H9 (cell line): ENCODE measurements at regions not wholly inside any gene's neighbourhood (a gene's known extent, or its start where the extent isn't known, plus 50 kb on each side); places are given as distances from the start of the nearest gene placed in this dataset.

Source experiments
- DNase-seq: peaks from one replicate; pipeline ENCODE4 v3.0.0-alpha.2; 2017
- H2AFZ ChIP-seq: one replicate; pipeline ENCODE4 v1.6.1; 2013; ENCODE audit warnings: mild to moderate bottlenecking, low read length, control low read depth, moderate library complexity
- H2AK5ac ChIP-seq: 2 replicates; pipeline ENCODE4 v1.6.1; 2013; ENCODE audit warnings: low read length, control low read depth, mixed read lengths; ENCODE audit not compliant: insufficient read length
- H2BK120ac ChIP-seq: one replicate; pipeline ENCODE4 v1.6.1; 2013; ENCODE audit warnings: low read depth, mild to moderate bottlenecking, low read length, control low read depth, inconsistent platforms; ENCODE audit not compliant: poor library complexity, severe bottlenecking
- H2BK12ac ChIP-seq: 2 replicates; pipeline ENCODE4 v1.6.1; 2013; ENCODE audit warnings: low read length, control low read depth, mixed read lengths, low read depth; ENCODE audit not compliant: insufficient read length
- H2BK15ac ChIP-seq: 2 replicates; pipeline ENCODE4 v1.6.1; 2013; ENCODE audit warnings: low read depth, low read length, control low read depth
- H2BK20ac ChIP-seq: one replicate; pipeline ENCODE4 v1.6.1; 2013; ENCODE audit warnings: low read depth, mild to moderate bottlenecking, low read length, control low read depth, inconsistent platforms; ENCODE audit not compliant: poor library complexity, severe bottlenecking
- H2BK5ac ChIP-seq: 2 replicates; pipeline ENCODE4 v1.6.1; 2013; ENCODE audit warnings: low read length, control low read depth, mixed read lengths; ENCODE audit not compliant: insufficient read length
- H3K14ac ChIP-seq: 2 replicates; pipeline ENCODE4 v1.6.1; 2013; ENCODE audit warnings: low read length, control low read depth; ENCODE audit not compliant: insufficient read depth
- H3K18ac ChIP-seq: 2 replicates; pipeline ENCODE4 v1.6.1; 2013; ENCODE audit warnings: low read depth, mild to moderate bottlenecking, mixed read lengths, low read length, control low read depth; ENCODE audit not compliant: insufficient read length
- H3K23ac ChIP-seq: 2 replicates; pipeline ENCODE4 v1.6.1; 2013; ENCODE audit warnings: low read length, control low read depth, mixed read lengths, low read depth; ENCODE audit not compliant: insufficient read length
- H3K23me2 ChIP-seq: 2 replicates; pipeline ENCODE4 v1.6.1; 2013; ENCODE audit warnings: low read depth, mild to moderate bottlenecking, mixed read lengths, low read length, control low read depth; ENCODE audit not compliant: insufficient read length, poor library complexity, severe bottlenecking
- H3K27ac ChIP-seq: 2 replicates; pipeline ENCODE4 v1.5.1; 2013; ENCODE audit warnings: low read length, control low read depth, mixed read lengths, low read depth; ENCODE audit not compliant: insufficient read length
- H3K27me3 ChIP-seq: 2 replicates; pipeline ENCODE4 v1.6.1; 2013; ENCODE audit warnings: low read length, control low read depth, inconsistent platforms; ENCODE audit not compliant: insufficient read depth
- H3K4ac ChIP-seq: 2 replicates; pipeline ENCODE4 v1.6.1; 2013; ENCODE audit warnings: low read depth, mild to moderate bottlenecking, control low read depth, inconsistent platforms, low read length, moderate library complexity
- H3K4me1 ChIP-seq: 2 replicates; pipeline ENCODE4 v1.6.1; 2013; ENCODE audit warnings: low read length, control low read depth, inconsistent platforms; ENCODE audit not compliant: insufficient read depth
- H3K4me2 ChIP-seq: 2 replicates; pipeline ENCODE4 v1.6.1; 2013; ENCODE audit warnings: low read length, control low read depth, mixed read lengths; ENCODE audit not compliant: insufficient read length, insufficient read depth
- H3K56ac ChIP-seq: 2 replicates; pipeline ENCODE4 v1.6.1; 2013; ENCODE audit warnings: low read depth, mild to moderate bottlenecking, mixed read lengths, low read length, control low read depth; ENCODE audit not compliant: insufficient read length
- H3K79me1 ChIP-seq: 2 replicates; pipeline ENCODE4 v1.6.1; 2013; ENCODE audit warnings: low read depth, mild to moderate bottlenecking, moderate library complexity, low read length, control low read depth, inconsistent platforms; ENCODE audit not compliant: insufficient read depth, poor library complexity, severe bottlenecking
- H3K79me2 ChIP-seq: 2 replicates; pipeline ENCODE4 v1.6.1; 2013; ENCODE audit warnings: low read length, control low read depth, inconsistent platforms; ENCODE audit not compliant: insufficient read depth
- H3K9ac ChIP-seq: 2 replicates; pipeline ENCODE4 v1.6.1; 2013; ENCODE audit warnings: low read length, control low read depth, mixed read lengths; ENCODE audit not compliant: insufficient read length; ENCODE audit errors: extremely low read depth
- H3K9me3 ChIP-seq: one replicate; pipeline ENCODE4 v1.6.1; 2013; ENCODE audit warnings: low read depth, low read length, inconsistent platforms; ENCODE audit not compliant: control insufficient read depth
- H3T11ph ChIP-seq: one replicate; pipeline ENCODE4 v1.6.1; 2013; ENCODE audit warnings: mild to moderate bottlenecking, low read length, control low read depth, inconsistent platforms
- H4K20me1 ChIP-seq: one replicate; pipeline ENCODE4 v1.6.1; 2013; ENCODE audit not compliant: control insufficient read depth, insufficient read length, insufficient read depth
- H4K5ac ChIP-seq: 2 replicates; pipeline ENCODE4 v1.6.1; 2013; ENCODE audit warnings: low read depth, mild to moderate bottlenecking, mixed read lengths, low read length, control low read depth; ENCODE audit not compliant: insufficient read length
- H4K8ac ChIP-seq: replicated peaks from 2 replicates; pipeline ENCODE4 v1.6.1; 2013; ENCODE audit warnings: low read length, control low read depth, mixed read lengths, low read depth; ENCODE audit not compliant: insufficient read length
- H4K91ac ChIP-seq: 2 replicates; pipeline ENCODE4 v1.6.1; 2013; ENCODE audit warnings: low read depth, mild to moderate bottlenecking, moderate library complexity, mixed read lengths, low read length, control low read depth; ENCODE audit not compliant: insufficient read length
- H3K27ac Mint-ChIP-seq, 3 experiments: 2 replicates in 2 of 3; 3 replicates in 1 of 3; pipeline ENCODE4 v1.8.0; 2020 to 2021; ENCODE audit warnings: mixed read lengths in 3 of 3, mild to moderate bottlenecking in 1 of 3, moderate library complexity in 1 of 3
- H3K27me3 Mint-ChIP-seq: 2 replicates; pipeline ENCODE4 v1.8.0; 2021; ENCODE audit warnings: low read depth, mild to moderate bottlenecking, moderate library complexity, mixed read lengths
- H3K36me3 Mint-ChIP-seq, 3 experiments: 2 replicates in 2 of 3; 3 replicates in 1 of 3; pipeline ENCODE4 v1.8.0; 2020 to 2021; ENCODE audit warnings: low read depth in 3 of 3, mixed read lengths in 3 of 3; ENCODE audit not compliant: insufficient read depth in 1 of 3
- H3K4me1 Mint-ChIP-seq, 2 experiments: 2 replicates each; pipeline ENCODE4 v1.8.0; 2020; ENCODE audit warnings: mixed read lengths in 2 of 2
- H3K4me3 Mint-ChIP-seq, 2 experiments: 2 replicates in 1 of 2; 3 replicates in 1 of 2; pipeline ENCODE4 v1.8.0; 2020 to 2021; ENCODE audit warnings: mild to moderate bottlenecking in 2 of 2, mixed read lengths in 2 of 2, moderate library complexity in 1 of 2
- H3K9me3 Mint-ChIP-seq, 2 experiments: 2 replicates in 1 of 2; 3 replicates in 1 of 2; pipeline ENCODE4 v1.8.0; 2020; ENCODE audit warnings: mild to moderate bottlenecking in 2 of 2, mixed read lengths in 2 of 2, moderate library complexity in 1 of 2
- CTCF ChIP-seq: fragments of 200-600 bp; sonication (generic); conservative IDR thresholded peaks from 3 replicates; pipeline ENCODE4 v1.8.0; 2021; ENCODE audit warnings: antibody characterized with exemption, mild to moderate bottlenecking
- WGBS: extraction: QIAGEN DNeasy Blood & Tissue Kit; methylation state at CpG from one replicate; pipeline ENCODE4 v1.1.7; 2013; ENCODE audit warnings: missing lambda C conversion rate, low lambda C conversion rate, mixed read lengths; ENCODE audit not compliant: insufficient read length; ENCODE audit errors: extremely low coverage; 5-methylcytosine and 5-hydroxymethylcytosine counted together

DNA sequence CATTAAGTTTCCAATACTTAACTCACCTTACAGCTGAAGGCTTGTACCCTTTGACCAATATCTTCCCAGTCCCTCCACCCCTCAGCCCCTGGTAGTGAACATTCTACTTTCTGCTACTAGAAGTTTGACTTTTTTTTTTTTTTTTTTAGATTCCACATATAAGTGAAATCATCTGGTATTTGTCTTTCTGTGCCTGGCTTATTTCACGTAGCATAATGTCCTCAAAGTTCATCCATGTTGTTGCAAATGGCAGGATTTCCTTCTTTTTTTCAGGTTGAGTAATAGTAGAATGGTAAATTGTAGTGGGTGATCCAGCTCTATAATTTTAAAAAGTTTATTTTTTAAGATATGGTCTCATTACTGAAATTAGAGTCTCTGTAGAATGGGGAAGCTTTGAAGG is 316.0 kb downstream of the MTX2 start:
- no peak overlapping the region for H3K4ac ChIP-seq
- no peak overlapping the region for H3T11ph ChIP-seq
- Mint-ChIP-seq H3K4me3 (no peak overlapping the region), H3K36me3 (no peaks in the 10 kb centered on the region), H3K27ac (no peak overlapping the region), H3K27me3 (peaks cover 5% of the 10 kb centered on the region), H3K9me3 (no peaks in the 10 kb centered on the region), H3K4me1 (peaks cover 0 to 4% of the 10 kb centered on the region in 2 experiments; a peak in 1 of 4 replicates)
- H4K91ac ChIP-seq, result no peak overlapping the region
- H2BK20ac ChIP-seq, result no peak overlapping the region
- no peak overlapping the region for H3K18ac ChIP-seq
- H3K9me3 ChIP-seq, result no peaks in the 10 kb centered on the region
- H3K23ac ChIP-seq, result no peak overlapping the region
- H3K27ac ChIP-seq, result no peak overlapping the region
- TF ChIP-seq CTCF, result no peak
- H2BK12ac ChIP-seq, result no peak overlapping the region
- no peak overlapping the region for H3K14ac ChIP-seq
- no peak overlapping the region for H4K8ac ChIP-seq
- WGBS, result no CpG with 5 or more reads among the region's 1 CpG
- no peak overlapping the region for H2BK15ac ChIP-seq
- H4K20me1 ChIP-seq, result no peaks in the 10 kb centered on the region
- H3K56ac ChIP-seq, result no peak overlapping the region
- H2BK5ac ChIP-seq, result no peak overlapping the region
- H2AK5ac ChIP-seq, result no peak overlapping the region
- no peaks in the 10 kb centered on the region for H3K4me1 ChIP-seq
- DNase-seq, result no peak
- no peaks in the 10 kb centered on the region for H3K79me1 ChIP-seq
- no peaks in the 10 kb centered on the region for H3K27me3 ChIP-seq
- H2AFZ ChIP-seq, result no peak overlapping the region
- H3K4me2 ChIP-seq, result no peak overlapping the region
- no peaks in the 10 kb centered on the region for H3K79me2 ChIP-seq
- H3K23me2 ChIP-seq, result no peaks in the 10 kb centered on the region
- no peak overlapping the region for H2BK120ac ChIP-seq
- no peak overlapping the region for H4K5ac ChIP-seq
- no peak overlapping the region for H3K9ac ChIP-seq
